ENCODE measurements at regions not wholly inside any gene's neighbourhood (a gene's known extent, or its start where the extent isn't known, plus 50 kb on each side); places are given as distances from the start of the nearest gene placed in this dataset.

- DNase-seq = no peak
- no peaks in the 10 kb centered on the region for H3K27me3 ChIP-seq (ENCODE audit: control insufficient read depth, insufficient read depth, low read length)
- H3K4me3 ChIP-seq (ENCODE audit: low read length) = no peak overlapping the region
- no peaks in the 10 kb centered on the region for H3K9me3 ChIP-seq (replicated peaks; ENCODE audit: control insufficient read depth, low read depth, low read length)
- no peaks in the 10 kb centered on the region for H3K4me1 ChIP-seq (ENCODE audit: control insufficient read depth, insufficient read depth, low read length)
- H3K27ac ChIP-seq (ENCODE audit: low read length) = no peak overlapping the region
- no peaks in the 10 kb centered on the region for H3K36me3 ChIP-seq (ENCODE audit: control insufficient read depth, insufficient read depth, low read length)
Measured at GRCh38 chr4:4697584-4697983, 155.7 kb upstream of the STX18 start.

- Histone ChIP-seq H3K4me3 (ENCODE audit: low read length) (no peak overlapping the region), H3K27me3 (ENCODE audit: control insufficient read depth, insufficient read depth, low read length) (no peaks in the 10 kb centered on the region), H3K4me1 (ENCODE audit: control insufficient read depth, insufficient read depth, low read length) (no peaks in the 10 kb centered on the region), H3K36me3 (ENCODE audit: control insufficient read depth, insufficient read depth, low read length) (no peaks in the 10 kb centered on the region), H3K9me3 (replicated peaks; ENCODE audit: control insufficient read depth, low read depth, low read length) (no peaks in the 10 kb centered on the region), H3K27ac (ENCODE audit: low read length) (no peak overlapping the region)
- 78% methylated on average over 9 of the region's 9 CpGs for WGBS (ENCODE audit: insufficient coverage)
- no peak for DNase-seq
Measured at GRCh38 chr4:4696530-4696929, 154.7 kb upstream of the STX18 start.

GRCh38 chr4:4695497-4695896 lies 153.6 kb upstream of the STX18 start:
- Histone ChIP-seq H3K9me3 (replicated peaks; ENCODE audit: control insufficient read depth, low read depth, low read length) (no peaks in the 10 kb centered on the region), H3K27me3 (ENCODE audit: control insufficient read depth, insufficient read depth, low read length) (no peaks in the 10 kb centered on the region), H3K36me3 (ENCODE audit: control insufficient read depth, insufficient read depth, low read length) (no peaks in the 10 kb centered on the region), H3K27ac (ENCODE audit: low read length) (no peak overlapping the region), H3K4me3 (ENCODE audit: low read length) (no peak overlapping the region), H3K4me1 (ENCODE audit: control insufficient read depth, insufficient read depth, low read length) (no peaks in the 10 kb centered on the region)
- DNase-seq = no peak
- WGBS (ENCODE audit: insufficient coverage) = 100% methylated on average over 1 of the region's 1 CpG

GRCh38 chr4:4694827-4695226 lies 153.0 kb upstream of the STX18 start:
- no peak overlapping the region for H3K4me3 ChIP-seq (ENCODE audit: low read length)
- H3K27me3 ChIP-seq (ENCODE audit: control insufficient read depth, insufficient read depth, low read length) = no peaks in the 10 kb centered on the region
- no peaks in the 10 kb centered on the region for H3K9me3 ChIP-seq (replicated peaks; ENCODE audit: control insufficient read depth, low read depth, low read length)
- no peak overlapping the region for H3K27ac ChIP-seq (ENCODE audit: low read length)
- no peaks in the 10 kb centered on the region for H3K36me3 ChIP-seq (ENCODE audit: control insufficient read depth, insufficient read depth, low read length)
- DNase-seq = no peak
- no peaks in the 10 kb centered on the region for H3K4me1 ChIP-seq (ENCODE audit: control insufficient read depth, insufficient read depth, low read length)

- Histone ChIP-seq H3K4me3 (ENCODE audit: low read length) (no peak overlapping the region), H3K36me3 (ENCODE audit: control insufficient read depth, insufficient read depth, low read length) (no peaks in the 10 kb centered on the region), H3K27me3 (ENCODE audit: control insufficient read depth, insufficient read depth, low read length) (no peaks in the 10 kb centered on the region), H3K27ac (ENCODE audit: low read length) (no peak overlapping the region), H3K9me3 (replicated peaks; ENCODE audit: control insufficient read depth, low read depth, low read length) (no peaks in the 10 kb centered on the region), H3K4me1 (ENCODE audit: control insufficient read depth, insufficient read depth, low read length) (no peaks in the 10 kb centered on the region)
- DNase-seq = no peak
- 64% methylated on average over 5 of the region's 5 CpGs for WGBS (ENCODE audit: insufficient coverage)
Measured at GRCh38 chr4:4694296-4694772, 152.5 kb upstream of the STX18 start.

GRCh38 chr4:4693755-4694295 lies 152.0 kb upstream of the STX18 start:
- H3K4me1 ChIP-seq (ENCODE audit: control insufficient read depth, insufficient read depth, low read length) = no peaks in the 10 kb centered on the region
- 80% methylated on average over 2 of the region's 8 CpGs for WGBS (ENCODE audit: insufficient coverage)
- DNase-seq = no peak
- no peaks in the 10 kb centered on the region for H3K9me3 ChIP-seq (replicated peaks; ENCODE audit: control insufficient read depth, low read depth, low read length)
- no peak overlapping the region for H3K4me3 ChIP-seq (ENCODE audit: low read length)
- no peak overlapping the region for H3K27ac ChIP-seq (ENCODE audit: low read length)
- no peaks in the 10 kb centered on the region for H3K27me3 ChIP-seq (ENCODE audit: control insufficient read depth, insufficient read depth, low read length)
- H3K36me3 ChIP-seq (ENCODE audit: control insufficient read depth, insufficient read depth, low read length) = no peaks in the 10 kb centered on the region

- no peak for DNase-seq
- Histone ChIP-seq H3K27ac (ENCODE audit: low read length) (no peak overlapping the region), H3K27me3 (ENCODE audit: control insufficient read depth, insufficient read depth, low read length) (no peaks in the 10 kb centered on the region), H3K4me3 (ENCODE audit: low read length) (no peak overlapping the region), H3K4me1 (ENCODE audit: control insufficient read depth, insufficient read depth, low read length) (no peaks in the 10 kb centered on the region), H3K36me3 (ENCODE audit: control insufficient read depth, insufficient read depth, low read length) (no peaks in the 10 kb centered on the region), H3K9me3 (replicated peaks; ENCODE audit: control insufficient read depth, low read depth, low read length) (no peaks in the 10 kb centered on the region)
- 93% methylated on average over 3 of the region's 3 CpGs for WGBS (ENCODE audit: insufficient coverage)
Measured at GRCh38 chr4:4693258-4693657, 151.4 kb upstream of the STX18 start.

GRCh38 chr4:4690854-4691253 lies 149.0 kb upstream of the STX18 start:
- Histone ChIP-seq H3K9me3 (replicated peaks; ENCODE audit: control insufficient read depth, low read depth, low read length) (no peaks in the 10 kb centered on the region), H3K27ac (ENCODE audit: low read length) (no peak overlapping the region), H3K4me3 (ENCODE audit: low read length) (no peak overlapping the region), H3K36me3 (ENCODE audit: control insufficient read depth, insufficient read depth, low read length) (no peaks in the 10 kb centered on the region), H3K27me3 (ENCODE audit: control insufficient read depth, insufficient read depth, low read length) (no peaks in the 10 kb centered on the region), H3K4me1 (ENCODE audit: control insufficient read depth, insufficient read depth, low read length) (no peaks in the 10 kb centered on the region)
- no CpG with 5 or more reads among the region's 2 CpGs for WGBS (ENCODE audit: insufficient coverage)
- no peak for DNase-seq

- H3K9me3 ChIP-seq (replicated peaks; ENCODE audit: control insufficient read depth, low read depth, low read length) = no peaks in the 10 kb centered on the region
- no peak for DNase-seq
- H3K27ac ChIP-seq (ENCODE audit: low read length) = no peak overlapping the region
- no peak overlapping the region for H3K4me3 ChIP-seq (ENCODE audit: low read length)
- 85% methylated on average over 7 of the region's 8 CpGs for WGBS (ENCODE audit: insufficient coverage)
- H3K27me3 ChIP-seq (ENCODE audit: control insufficient read depth, insufficient read depth, low read length) = no peaks in the 10 kb centered on the region
- H3K4me1 ChIP-seq (ENCODE audit: control insufficient read depth, insufficient read depth, low read length) = no peaks in the 10 kb centered on the region
- no peaks in the 10 kb centered on the region for H3K36me3 ChIP-seq (ENCODE audit: control insufficient read depth, insufficient read depth, low read length)
Measured at GRCh38 chr4:4689694-4690440, 148.0 kb upstream of the STX18 start.

- no peaks in the 10 kb centered on the region for H3K4me1 ChIP-seq (ENCODE audit: control insufficient read depth, insufficient read depth, low read length)
- no peak overlapping the region for H3K4me3 ChIP-seq (ENCODE audit: low read length)
- DNase-seq = no peak
- H3K9me3 ChIP-seq (replicated peaks; ENCODE audit: control insufficient read depth, low read depth, low read length) = no peaks in the 10 kb centered on the region
- WGBS (ENCODE audit: insufficient coverage) = 50% methylated on average over 14 of the region's 17 CpGs
- H3K27ac ChIP-seq (ENCODE audit: low read length) = no peak overlapping the region
- H3K27me3 ChIP-seq (ENCODE audit: control insufficient read depth, insufficient read depth, low read length) = no peaks in the 10 kb centered on the region
- H3K36me3 ChIP-seq (ENCODE audit: control insufficient read depth, insufficient read depth, low read length) = no peaks in the 10 kb centered on the region
Measured at GRCh38 chr4:4687935-4688727, 146.3 kb upstream of the STX18 start.
